Stimulated activated CD4-positive, alpha-beta T cell treated with anti-CD3 and anti-CD28 coated beads, Interleukin-4, amount 100 ng/mL, for 24 hours (primary cell): ENCODE measurements at regions not wholly inside any gene's neighbourhood (a gene's known extent, or its start where the extent isn't known, plus 50 kb on each side); places are given as distances from the start of the nearest gene placed in this dataset.

ENCODE experiments used
- DNase-seq: peaks from one replicate; pipeline ENCODE4 v3.0.0-alpha.2; 2020

DNA sequence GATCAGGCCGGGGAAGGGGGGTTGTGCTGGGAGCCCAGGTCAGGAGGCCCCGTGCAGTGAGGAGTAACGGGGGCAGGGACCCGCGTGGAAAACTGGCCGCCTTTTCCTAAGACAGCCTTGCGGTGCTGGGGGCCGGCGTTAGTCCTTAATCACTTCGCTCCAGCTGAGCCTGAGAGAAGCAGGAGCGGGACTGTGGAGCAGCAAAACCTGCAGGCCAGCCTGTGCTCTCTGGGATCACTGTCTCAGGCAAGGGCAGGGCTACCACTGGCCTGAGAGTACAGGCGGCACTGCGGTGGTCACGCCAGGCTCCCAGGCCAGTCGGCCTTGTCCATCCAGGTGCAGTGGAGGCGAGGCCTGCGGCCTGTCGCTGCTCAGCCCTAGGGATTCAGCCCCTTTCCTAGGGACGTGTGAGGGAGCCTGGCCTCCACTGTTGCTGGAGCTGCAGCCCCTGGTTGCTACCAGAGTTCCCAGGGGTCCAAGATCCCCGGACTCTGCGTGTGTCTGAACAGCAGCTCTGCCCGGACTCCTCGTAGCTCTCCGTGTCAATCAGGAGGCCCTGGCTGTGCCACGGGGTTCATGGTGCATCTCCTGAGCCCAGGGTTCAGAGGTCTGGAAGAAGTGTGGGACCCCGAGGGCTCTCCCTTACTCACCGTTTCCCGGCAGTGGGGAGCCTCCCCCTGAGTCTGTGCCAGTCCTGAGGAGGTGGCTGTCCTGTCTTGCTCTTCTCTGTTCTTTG, 2141.7 kb upstream of the TENM3 start:
- no peak for DNase-seq

DNA sequence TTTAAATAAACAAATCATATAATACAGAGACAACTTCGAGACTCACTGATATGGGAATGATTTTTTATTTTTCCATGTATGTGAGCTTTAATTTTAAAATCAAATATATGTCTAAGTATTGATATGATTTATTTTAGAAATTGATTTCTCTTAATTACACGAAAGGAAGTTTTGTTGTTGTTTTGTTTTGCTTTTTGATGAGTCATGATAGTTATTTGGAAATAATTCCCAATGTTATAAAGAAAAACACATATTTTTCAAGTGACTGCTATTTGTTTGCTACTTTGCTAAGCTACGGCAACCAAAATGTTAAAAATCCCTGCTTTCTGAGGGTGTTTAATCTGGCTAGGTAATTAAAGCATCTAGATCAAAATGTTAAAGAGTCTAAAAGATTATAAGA, 2139.4 kb upstream of the TENM3 start:
- DNase-seq, result no peak

GRCh38 chr4:180105362-180105761, 2137.8 kb upstream of the TENM3 start:
- no peak for DNase-seq

DNA sequence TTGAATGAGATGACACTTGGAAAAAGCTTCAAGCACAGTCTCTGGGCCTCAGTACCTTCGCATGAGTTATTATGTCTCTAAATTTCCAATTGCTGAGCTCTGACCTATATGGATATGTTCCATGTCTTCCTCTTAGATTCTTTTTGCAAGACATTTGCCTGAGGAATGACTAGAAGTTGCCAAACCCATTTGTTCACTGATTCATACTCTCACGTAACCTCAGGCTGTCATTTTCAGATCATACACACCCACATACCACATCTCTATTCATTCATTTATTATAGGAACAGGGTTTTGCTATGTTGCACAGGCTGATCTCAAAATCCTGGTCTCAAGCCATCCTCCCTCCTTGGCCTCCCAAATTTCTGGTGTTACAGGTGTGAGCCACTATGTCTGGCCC, 2137.1 kb upstream of the TENM3 start:
- no peak for DNase-seq

DNA sequence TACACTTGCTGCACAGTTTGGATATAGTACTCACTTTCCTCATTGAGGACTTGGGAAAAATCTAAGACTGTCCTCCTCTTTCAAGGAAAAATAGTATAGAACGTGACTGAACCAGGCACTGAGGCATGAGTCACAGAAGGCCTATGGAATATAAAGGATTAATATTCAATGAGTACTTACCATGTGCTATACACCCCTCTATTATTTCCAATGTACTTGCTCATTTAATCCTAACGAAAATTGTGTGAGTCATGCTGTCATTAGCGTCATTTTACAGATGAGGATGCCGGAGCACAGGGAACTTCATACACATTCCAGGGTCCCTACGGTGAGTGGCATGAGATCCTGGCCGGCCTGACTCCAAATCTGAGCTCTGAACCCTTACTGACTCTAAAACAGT, 2136.2 kb upstream of the TENM3 start:
- DNase-seq, result no peak

DNA sequence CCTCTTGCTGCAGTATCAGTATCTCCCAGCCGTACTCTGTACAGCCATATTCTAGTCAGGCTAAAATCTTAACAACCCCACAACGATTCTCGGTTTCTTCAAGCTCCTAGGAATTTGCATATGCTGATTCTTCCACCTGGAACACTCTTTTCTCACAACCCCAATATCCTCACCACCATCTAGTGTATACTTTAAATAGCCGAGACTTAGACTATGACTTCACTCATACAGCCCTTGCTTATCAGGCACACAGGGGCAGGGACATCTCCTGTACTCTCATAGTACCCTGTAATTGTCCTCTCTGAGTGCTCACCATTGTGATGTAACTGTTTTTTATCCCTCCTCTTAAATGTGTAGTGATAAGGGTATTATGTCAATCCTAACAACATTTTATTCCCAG, 2126.4 kb upstream of the TENM3 start:
- no peak for DNase-seq

GRCh38 chr4:180120068-180120467, 2123.1 kb upstream of the TENM3 start:
- no peak for DNase-seq

DNA sequence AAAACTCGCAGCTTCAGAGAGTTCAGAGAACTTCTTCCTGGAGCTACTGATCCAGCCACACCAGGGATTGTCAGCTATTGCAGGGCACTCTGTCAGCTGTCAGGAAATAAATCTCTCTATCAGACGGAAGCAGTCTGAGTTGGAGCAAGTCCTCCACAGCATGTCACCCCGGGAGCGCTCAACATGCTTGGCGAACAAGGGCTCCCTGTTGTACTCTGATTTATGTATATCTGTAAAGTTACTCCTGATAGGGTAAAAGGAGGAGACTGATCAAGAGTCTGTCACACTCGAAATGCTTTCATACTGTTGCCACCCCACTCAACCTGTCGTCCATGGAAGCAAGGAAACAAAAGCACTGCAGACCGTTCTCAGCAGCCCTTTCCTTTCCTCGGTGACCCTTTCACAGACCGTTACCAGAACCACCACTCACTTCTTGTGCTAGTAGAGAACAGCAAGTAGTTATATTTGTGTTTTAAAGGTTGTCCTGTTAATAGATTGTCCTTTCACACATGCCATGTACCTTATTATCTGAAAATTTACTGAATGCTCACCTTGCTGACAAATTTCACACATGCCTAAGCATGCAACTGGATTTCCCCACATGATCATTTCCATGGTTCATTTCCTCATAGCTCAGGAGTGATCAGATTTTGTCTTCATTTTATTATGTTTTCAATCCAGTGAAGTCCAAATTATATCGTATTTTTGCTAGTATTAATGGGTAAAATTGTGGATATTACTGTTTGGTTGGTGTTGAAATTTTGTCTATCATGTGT, 2108.9 kb upstream of the TENM3 start:
- no peak for DNase-seq

- DNase-seq, result no peak
Measured at GRCh38 chr4:180141734-180142133, 2101.5 kb upstream of the TENM3 start.

- DNase-seq, result no peak
Measured at GRCh38 chr4:180148737-180149136, 2094.5 kb upstream of the TENM3 start.

DNA sequence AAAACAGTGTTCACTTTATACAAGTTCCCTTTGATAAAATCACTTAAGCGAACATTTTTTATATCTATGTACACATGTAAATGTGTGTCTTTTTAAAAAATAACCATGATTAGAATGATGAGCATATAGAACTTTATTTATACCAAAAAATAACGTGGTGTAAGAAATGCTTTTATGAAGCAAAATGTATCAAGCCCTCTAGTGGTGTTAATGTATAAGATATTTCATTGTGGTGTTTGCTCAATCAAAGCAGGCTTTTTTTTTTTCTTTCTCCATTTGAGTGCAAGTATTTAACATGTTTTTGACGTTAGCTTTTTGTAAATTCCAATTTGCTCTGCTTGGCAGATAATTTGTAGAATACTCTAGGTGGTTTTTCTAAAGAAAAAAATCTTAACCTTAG, 2092.4 kb upstream of the TENM3 start:
- no peak for DNase-seq

DNA sequence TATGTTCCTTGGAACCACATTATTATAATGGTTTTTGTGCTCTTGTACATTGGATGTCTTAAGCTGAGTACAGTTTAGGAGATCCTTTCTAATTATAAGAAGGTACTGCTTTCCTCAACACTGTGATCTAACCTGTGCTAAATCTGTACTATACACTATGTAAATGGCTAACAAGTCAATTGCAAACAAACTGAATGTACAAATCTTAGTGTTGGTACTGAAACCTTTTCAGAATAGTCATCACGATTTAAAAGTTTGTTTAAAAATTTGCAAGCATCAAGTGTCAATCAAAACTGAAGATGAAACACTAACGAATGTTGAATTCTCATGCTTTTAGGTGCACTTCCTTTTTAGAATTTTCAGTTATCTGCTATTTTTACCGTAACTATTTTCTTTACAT, 2090.4 kb upstream of the TENM3 start:
- no peak for DNase-seq

DNA sequence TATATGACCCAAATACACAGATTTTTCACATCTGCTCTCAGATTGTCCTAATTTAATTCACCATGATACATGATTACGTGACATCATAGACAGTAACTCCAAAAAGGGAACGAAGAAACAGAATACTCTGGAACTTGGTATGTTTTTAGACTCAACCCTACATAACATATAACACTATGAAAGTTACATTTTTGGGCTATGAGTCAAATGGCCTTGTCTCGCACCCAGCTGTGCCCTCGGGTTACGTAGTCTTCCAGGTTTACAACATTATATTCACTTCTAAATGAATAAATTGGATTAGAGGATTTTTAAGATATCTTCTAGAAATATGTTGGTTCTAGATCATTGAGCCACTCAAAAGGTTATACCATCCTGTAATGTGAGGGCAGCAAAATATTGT, 2089.6 kb upstream of the TENM3 start:
- no peak for DNase-seq

DNA sequence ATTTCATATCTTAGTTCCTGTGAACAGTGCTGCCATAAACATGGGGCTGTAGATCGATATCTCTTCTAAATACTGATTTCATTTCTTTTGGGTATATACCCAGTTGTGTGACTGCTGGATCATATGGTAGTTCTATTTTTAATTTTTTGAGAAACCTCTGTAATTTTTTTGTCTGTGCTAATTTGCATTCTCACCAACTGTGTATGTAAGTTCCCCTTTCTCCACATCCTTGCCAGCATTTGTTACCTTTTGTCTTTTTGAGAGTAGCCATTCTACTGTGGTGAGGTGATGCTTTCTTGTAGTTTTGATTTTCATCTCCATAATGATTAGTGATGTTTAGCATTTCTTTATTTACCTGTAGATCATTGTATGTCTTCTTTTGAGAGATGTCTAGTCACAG, 2086.5 kb upstream of the TENM3 start:
- DNase-seq, result no peak

GRCh38 chr4:180160195-180160983, 2082.8 kb upstream of the TENM3 start:
- no peak for DNase-seq

- DNase-seq, result no peak
Measured at GRCh38 chr4:180164799-180165198, 2078.4 kb upstream of the TENM3 start.

- DNase-seq, result no peak
Measured at GRCh38 chr4:180169394-180169793, 2073.8 kb upstream of the TENM3 start.

- DNase-seq, result no peak
Measured at GRCh38 chr4:180169966-180170365, 2073.2 kb upstream of the TENM3 start.

DNA sequence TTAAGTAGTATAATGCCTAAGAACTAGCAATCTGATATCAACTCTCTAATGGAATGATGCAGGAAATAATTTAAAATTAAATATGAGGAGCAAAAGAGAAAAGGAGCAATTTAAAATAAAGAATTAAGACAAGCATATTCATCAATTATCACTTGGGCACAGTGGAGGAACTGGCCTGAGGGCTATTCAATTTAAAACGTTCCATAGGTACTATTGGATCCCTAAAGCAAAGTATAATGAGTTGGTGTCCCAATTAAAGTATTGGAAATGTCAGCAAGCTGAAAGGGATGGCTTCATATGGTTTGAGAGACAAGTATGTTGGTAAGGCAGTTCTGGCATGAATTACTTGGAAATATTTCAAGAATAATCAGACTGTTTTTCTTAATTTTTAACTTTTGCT, 2064.1 kb upstream of the TENM3 start:
- no peak for DNase-seq

DNA sequence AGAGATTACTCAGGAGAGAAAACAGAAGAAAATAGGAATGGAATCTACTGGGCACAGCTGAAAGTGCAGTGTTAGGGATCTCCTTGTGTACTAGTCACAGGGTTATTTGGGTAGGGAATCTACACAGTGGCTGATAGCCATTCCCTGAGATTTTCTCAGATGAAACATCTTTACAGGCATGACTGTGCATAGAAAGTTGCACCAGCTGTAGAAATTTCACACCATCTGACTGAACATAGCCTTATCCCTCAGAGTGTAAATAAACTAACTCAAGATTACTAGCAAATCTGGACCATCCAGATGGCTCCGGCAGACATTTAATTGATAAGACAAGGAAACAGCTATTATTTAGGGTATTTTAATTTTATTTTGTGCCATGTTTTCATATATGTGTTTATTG, 2053.5 kb upstream of the TENM3 start:
- no peak for DNase-seq

DNA sequence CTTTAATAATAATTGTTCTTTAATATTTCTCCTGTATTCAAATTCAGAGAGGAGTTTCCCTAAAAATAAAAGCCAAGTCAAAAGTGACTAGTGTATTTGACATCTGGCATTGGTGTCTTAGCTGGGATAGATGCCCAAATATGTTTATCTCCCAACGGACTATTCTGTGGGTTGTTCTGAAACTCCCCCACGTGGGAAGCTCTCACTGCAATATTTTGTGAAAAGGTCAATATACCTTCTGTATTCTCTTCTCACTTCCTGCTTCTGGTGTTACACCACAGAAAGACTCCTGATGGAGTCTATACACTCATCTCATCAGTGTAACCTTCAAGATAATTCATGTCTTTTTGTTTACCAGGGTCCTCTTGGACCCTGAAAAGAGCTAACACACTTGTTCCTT, 2052.8 kb upstream of the TENM3 start:
- no peak for DNase-seq

GRCh38 chr4:180197471-180197870, 2045.7 kb upstream of the TENM3 start:
- no peak for DNase-seq

DNA sequence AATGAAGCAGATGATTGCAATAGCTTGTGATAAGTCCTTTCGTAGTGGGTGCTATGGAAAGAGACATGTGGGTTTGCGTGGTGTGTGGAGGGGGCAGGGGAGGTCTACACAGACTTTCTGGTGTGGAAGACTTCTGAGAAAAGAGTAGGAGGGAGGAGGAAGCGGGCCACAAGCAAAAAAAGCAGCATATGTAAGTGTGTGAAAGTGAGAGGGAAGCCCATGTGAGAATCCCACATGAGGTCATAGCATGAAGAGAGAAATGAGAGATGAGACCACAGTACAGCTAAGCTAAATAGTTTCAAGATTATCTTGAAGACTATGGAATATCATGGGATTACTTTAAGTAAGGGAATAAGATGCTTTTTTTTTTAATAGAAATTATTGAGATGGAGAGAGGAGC, 2039.9 kb upstream of the TENM3 start:
- no peak for DNase-seq

DNA sequence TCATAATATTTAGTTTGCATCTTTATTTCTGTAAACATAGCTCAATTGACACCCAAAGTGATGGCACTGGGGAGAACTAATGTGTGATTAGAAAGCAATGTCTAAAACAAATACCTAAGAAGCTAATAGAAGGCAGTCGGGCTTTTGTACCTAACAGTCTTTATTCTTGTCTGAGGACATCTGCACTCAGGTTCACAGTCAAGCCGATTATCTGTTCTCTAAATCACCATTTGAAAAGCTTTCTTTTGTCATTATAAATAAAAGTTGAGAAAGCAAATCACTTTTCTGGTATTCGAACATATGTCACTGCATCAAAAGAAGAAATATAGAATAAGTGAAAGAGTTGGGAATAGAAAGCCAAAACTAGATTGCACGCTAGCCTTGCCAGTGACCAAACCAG, 2037.9 kb upstream of the TENM3 start:
- no peak for DNase-seq
